Stimulated activated CD8-positive, alpha-beta memory T cell treated with anti-CD3 and anti-CD28 coated beads, Interleukin-15, amount 100 ng/mL, for 1 hour (primary cell): ENCODE measurements at regions not wholly inside any gene's neighbourhood (a gene's known extent, or its start where the extent isn't known, plus 50 kb on each side); places are given as distances from the start of the nearest gene placed in this dataset.

Experiments used
- DNase-seq: peaks from one replicate; pipeline ENCODE4 v3.0.0-alpha.2; 2020; ENCODE audit warnings: low read depth

GRCh38 chr11:128299132-128299726, 288.1 kb downstream of the ETS1 start:
- no peak for DNase-seq

GRCh38 chr11:128298271-128298670, 289.1 kb downstream of the ETS1 start:
- DNase-seq, result no peak

DNA sequence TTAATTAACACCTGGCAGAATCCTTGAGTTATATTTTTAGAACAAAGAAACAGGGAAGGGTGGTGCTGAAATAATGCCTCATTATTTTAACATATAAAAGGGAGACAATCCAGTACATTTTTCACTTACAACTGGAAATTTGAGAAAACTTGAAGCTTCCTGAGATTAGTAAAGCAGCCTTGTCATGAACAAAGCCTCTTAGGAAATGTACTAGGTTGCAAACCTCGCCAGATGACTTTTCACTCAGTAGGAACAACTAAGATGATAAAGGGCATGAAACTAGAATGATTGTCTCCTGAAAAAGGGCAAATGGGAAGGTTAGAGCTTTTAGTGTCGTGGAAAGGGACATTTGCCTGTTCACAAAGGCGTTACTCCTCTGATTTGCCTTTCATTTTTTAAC, 289.6 kb downstream of the ETS1 start:
- no peak for DNase-seq

DNA sequence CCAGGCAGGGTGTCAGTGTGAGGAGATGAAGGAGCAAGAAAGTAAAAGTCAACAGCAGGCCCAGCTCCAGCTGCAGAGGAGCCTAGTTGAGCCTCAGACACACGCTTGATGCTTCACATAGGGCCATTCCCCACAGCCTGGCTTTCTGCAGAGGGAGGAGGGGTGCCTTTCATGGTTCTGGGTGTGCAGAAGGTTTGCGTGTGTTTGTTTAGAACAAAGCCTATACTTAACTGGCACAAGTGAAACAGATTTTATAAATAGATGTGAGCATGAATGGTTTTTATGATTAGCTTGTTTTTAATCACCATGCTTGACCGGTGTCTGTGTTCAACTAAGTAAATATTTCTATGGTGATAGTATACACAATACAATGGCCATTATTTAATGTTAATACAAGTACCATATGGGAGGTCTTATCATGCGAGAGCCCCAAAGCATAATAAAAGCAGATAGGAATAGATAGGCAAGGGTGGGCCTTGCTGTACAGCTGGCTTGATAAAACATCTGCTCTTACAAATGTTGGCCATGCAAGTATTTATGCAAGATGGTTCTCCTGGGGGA, 290.2 kb downstream of the ETS1 start:
- DNase-seq, result no peak

GRCh38 chr11:128294671-128295050, 292.7 kb downstream of the ETS1 start:
- no peak for DNase-seq

- DNase-seq, result no peak
Observed at GRCh38 chr11:128294001-128294670, 293.2 kb downstream of the ETS1 start.

GRCh38 chr11:128291835-128292234, 295.5 kb downstream of the ETS1 start:
- no peak for DNase-seq

DNA sequence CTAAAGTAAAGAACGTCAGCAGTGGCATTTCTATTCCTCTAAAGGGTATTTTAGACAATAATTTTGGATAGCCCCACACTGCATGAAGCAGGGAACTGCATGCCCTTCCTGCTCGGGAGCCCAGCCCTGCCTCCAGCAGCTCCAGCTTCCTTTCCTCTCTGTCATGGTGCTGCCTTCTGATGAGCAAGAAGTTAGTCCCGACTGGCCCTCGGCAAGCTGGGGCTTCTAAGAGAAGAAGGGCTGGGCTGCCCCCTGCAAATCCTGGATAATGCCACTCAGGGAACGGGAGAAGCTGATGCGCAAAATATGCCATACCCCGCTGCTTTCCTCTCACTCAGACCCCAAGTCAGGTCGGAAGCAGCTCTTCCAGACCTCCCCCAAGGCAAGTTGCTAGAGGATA, 296.4 kb downstream of the ETS1 start:
- no peak for DNase-seq

DNA sequence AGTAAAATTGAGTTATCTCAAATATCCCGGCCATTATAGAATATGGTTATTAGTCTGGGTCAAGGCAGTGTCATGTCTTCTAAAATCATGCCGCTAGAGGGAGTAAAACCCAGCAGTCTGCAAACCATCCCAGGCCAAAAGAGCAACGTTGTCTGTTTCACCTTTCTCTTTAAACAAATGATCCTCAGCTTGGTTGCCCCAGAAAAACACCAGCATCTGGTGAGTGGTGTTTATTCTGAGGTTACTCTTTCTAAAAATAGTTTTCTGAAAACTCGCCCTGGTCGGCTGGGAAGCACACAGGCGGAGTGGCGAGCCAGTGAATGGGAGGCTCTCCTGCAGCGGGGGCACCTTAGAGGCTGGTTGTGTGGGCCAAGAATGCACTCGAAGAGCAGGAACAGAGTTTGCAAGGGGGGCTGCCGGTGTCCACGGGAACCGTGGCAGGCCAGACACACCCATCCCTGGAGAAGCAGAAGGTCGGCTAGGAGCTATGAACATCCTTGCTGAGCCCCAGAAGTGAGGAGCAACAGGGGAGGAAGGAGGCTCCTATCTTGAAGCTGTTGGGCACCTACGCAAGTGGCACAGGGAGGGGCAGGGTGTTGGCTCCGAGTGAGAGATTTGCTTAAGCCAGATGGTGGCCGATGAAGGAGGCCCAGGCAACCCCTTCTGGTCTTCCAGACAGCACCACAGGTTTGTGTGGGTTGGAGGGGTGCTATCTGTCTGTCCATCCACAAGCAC, 297.1 kb downstream of the ETS1 start:
- DNase-seq, result peak; percentile 44

- no peak for DNase-seq
Observed at GRCh38 chr11:128289048-128289447, 298.3 kb downstream of the ETS1 start.

- no peak for DNase-seq
Observed at GRCh38 chr11:128288368-128288767, 299.0 kb downstream of the ETS1 start.

- no peak for DNase-seq
Observed at GRCh38 chr11:128285321-128285720, 302.0 kb downstream of the ETS1 start.

- no peak for DNase-seq
Observed at GRCh38 chr11:128284634-128285033, 302.7 kb downstream of the ETS1 start.

GRCh38 chr11:128283451-128283850, 303.9 kb downstream of the ETS1 start:
- DNase-seq, result no peak

DNA sequence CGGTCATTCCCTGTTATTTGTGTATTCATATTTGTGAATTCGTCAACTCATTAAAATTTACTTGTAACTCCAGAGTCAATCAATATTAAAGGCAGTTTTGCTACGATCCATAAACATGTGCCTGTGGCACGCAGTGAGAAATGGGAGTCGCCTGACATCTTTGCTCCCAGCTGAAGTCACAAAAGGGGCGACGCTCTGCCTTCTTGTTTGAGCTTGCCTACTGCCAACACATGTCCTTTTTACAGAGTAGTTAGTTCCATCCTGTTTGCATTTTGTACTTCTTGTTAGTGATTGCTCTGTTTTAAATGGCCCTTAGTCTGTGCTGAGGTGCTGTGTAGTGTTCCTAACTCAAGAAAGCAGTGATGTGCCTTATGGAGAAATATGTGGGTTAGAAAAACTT, 305.3 kb downstream of the ETS1 start:
- DNase-seq, result no peak

GRCh38 chr11:128279866-128280265, 307.5 kb downstream of the ETS1 start:
- no peak for DNase-seq

GRCh38 chr11:128273736-128274135, 313.6 kb downstream of the ETS1 start:
- no peak for DNase-seq

GRCh38 chr11:128271401-128271800, 316.0 kb downstream of the ETS1 start:
- no peak for DNase-seq

- no peak for DNase-seq
Observed at GRCh38 chr11:128269466-128269865, 317.9 kb downstream of the ETS1 start.

DNA sequence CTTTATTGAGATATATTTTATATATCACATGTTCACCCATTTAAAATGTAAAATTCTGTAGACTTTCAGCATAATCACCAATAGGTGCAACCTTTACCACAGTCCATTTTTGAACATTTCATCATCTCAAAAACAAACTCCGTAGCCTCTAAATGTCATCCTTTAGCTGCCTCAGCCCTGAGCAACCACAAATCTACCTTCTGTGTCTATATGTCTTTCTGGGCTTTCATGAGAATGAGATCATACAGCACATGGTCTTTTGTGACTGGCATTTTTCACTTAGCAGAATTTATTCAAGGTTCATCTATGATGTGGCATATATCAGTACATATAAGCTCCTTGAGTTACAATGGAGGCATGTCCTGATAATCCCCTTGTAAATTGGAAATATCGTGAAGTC, 320.5 kb downstream of the ETS1 start:
- no peak for DNase-seq

DNA sequence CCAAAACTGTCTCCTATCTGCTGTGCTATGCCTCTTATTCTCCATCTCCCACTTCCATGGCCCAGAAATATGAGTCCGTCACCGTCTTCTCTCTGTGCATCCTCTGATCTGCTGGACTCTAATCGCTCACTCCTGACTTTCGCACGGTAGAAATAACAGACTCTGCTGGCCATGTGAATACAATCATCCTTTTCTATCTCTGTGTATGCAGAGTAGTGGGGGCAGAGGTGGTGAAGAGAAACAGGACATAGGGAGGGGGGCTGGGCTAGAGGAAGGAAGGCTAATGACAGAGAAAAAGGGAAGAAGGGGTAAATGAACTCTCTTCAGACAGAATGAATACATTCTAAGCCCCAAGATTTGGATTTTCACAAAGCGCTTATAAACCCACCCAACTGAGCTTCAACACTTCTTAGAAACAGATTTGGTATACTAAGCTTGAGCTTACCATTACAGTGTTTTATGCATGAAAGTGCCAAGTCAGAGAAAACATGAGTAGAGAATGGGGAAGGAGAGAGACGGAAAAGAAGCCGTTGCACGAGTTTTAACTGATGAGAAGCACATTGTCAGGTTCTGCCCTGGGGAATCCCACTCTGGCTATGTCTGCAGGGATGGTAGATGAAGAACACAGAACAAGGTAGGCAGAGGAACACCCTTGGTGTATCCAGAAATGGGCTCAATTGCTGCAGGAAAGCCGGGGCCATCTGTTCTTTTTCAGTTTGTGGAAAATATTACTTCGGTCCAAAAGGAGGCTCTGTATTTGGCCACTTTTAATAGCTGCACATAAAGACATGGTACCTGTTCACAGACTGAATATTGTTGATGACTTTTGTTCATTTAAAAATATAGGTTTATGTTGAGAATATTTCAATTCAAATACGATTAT, 324.7 kb downstream of the ETS1 start:
- DNase-seq, result no peak

DNA sequence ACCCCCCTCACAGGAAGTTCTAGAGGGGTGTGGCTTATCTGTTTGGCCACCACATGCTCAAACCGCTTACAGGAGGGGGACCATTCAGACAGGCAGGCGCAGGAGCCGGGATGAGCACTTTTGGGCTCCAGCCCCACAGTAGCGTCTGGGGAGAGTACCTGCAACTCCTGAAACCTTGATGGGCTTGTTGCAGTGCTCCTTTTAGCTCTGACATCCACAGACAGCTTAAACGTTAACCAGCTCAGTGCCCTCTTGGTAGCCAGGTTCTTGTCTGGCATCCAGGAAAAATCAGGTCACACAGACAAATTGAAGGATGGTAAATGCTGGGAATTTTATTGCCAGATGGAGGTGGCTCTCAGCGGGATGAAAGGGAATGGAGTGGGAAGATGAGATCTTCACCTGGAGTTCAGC, 326.3 kb downstream of the ETS1 start:
- DNase-seq, result no peak
